GM12874 (cell line): ENCODE measurements at regions not wholly inside any gene's neighbourhood (a gene's known extent, or its start where the extent isn't known, plus 50 kb on each side); places are given as distances from the start of the nearest gene placed in this dataset.

Experiments used
- CTCF ChIP-seq: IDR thresholded peaks from 2 replicates; pipeline ENCODE4 v1.5.1; 2011; ENCODE audit warnings: low read depth, mild to moderate bottlenecking, control low read depth, low read length, moderate library complexity; ENCODE audit not compliant: insufficient read depth

GRCh38 chr14:40985584-40985983 lies 621.1 kb upstream of the LRFN5 start:
- no peak for TF ChIP-seq CTCF

GRCh38 chr14:40983604-40984003 lies 623.1 kb upstream of the LRFN5 start:
- no peak for TF ChIP-seq CTCF

GRCh38 chr14:40981247-40981646 lies 625.4 kb upstream of the LRFN5 start:
- TF ChIP-seq CTCF = no peak

DNA sequence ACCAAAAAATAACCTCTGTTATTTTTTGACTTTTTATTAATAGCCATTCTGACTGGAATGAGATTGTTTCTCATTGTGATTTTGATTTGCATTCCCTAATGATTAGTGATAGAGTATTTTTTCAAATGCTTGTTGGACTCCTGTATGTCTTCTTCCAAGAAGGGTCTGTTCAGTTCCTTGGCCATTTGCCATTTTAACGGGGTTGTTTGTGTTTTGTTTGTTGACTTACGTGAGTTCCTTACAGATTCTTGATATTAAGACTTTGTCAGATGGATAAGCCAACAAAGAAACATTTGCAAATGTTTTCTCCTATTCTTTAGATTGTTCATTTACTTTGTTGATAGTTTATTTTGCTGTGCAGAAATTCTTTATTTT lies 651.6 kb upstream of the LRFN5 start:
- no peak for TF ChIP-seq CTCF

DNA sequence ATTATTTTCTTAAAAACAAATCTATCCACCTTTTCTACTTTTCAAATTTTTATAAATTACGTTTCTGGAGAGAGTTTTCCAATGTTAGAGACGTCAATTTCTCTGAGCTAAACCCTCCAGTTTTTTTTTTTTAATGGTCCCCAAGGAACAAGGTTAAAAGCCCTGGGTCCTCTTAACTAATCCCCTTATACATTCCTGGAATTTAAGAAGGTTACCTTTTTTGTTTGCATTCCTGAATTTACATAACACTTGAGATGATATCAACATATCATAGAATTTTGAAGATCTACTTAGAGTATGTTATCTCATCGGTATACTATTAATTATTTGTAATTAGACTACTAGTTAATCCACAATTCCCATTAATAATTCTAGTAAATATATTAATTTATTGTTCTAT lies 662.2 kb upstream of the LRFN5 start:
- TF ChIP-seq CTCF = no peak

GRCh38 chr14:40936861-40937260 lies 669.8 kb upstream of the LRFN5 start:
- no peak for TF ChIP-seq CTCF

GRCh38 chr14:40920380-40920779 lies 686.3 kb upstream of the LRFN5 start:
- no peak for TF ChIP-seq CTCF

DNA sequence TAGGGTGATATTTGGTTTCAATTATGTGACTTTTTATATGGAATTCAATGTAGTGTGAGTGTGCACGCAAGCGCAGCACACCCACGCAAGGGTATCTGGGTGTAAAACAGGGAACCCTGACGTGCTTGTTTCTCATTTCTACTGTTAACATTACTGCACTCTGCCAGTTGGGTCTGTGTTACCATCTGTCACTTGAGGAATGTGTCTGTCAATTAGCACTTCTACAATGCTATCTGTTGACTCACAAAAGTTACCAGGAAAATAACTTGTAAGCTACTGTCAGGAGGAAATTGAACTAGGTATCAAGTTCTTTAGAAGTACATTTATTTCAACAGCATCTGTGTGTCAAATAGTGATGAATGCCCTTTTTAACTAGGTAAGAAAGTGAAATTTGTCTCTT lies 695.5 kb upstream of the LRFN5 start:
- no peak for TF ChIP-seq CTCF
